ENCODE measurements at regions not wholly inside any gene's neighbourhood (a gene's known extent, or its start where the extent isn't known, plus 50 kb on each side); places are given as distances from the start of the nearest gene placed in this dataset.

GRCh38 chr6:95175927-95176675, 401.2 kb upstream of the MANEA start:
- Mint-ChIP-seq H3K4me3 (ENCODE audit: unreplicated experiment) (no peak overlapping the region), H3K4me1 (ENCODE audit: insufficient read depth, unreplicated experiment) (no peaks in the 10 kb centered on the region), H3K9me3 (ENCODE audit: unreplicated experiment) (no peaks in the 10 kb centered on the region), H3K36me3 (ENCODE audit: insufficient read depth, unreplicated experiment) (no peaks in the 10 kb centered on the region), H3K27me3 (ENCODE audit: insufficient read depth, unreplicated experiment) (peaks cover 83% of the 10 kb centered on the region), H3K27ac (ENCODE audit: low read depth, unreplicated experiment) (no peak overlapping the region)
- BruUV-seq (replicated peaks): no TSS peak
- DNase-seq (ENCODE audit: unreplicated experiment): no peak
- ChIA-PET POLR2A (no interaction called here), CTCF (no interaction called here)
- intact Hi-C loops (cut with micrococcal nuclease): no loop called here
- TF ChIP-seq CTCF (IDR thresholded peaks at IDR 0.05; ENCODE audit: unreplicated experiment): no peak

DNA sequence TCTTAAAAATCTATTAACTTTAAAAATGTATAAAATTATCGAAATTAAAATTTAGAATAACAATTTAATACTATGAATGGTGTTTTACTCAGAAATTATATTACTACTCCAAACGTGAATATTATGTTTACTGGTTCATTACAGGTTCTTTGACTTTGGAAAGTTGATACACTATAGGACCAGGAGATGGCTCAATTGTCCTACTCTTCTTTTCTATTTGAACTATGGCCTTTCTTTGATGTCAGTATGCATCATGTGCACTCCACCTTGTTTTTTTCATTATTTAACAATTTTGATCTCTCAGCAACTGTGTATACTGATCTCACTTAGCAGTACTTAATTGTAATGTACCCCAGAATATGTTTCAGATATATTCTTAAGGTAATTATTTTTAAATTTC, 391.5 kb upstream of the MANEA start:
- no peaks in the 10 kb centered on the region for H3K36me3 Mint-ChIP-seq (ENCODE audit: insufficient read depth, unreplicated experiment)
- TF ChIP-seq CTCF (IDR thresholded peaks at IDR 0.05; ENCODE audit: unreplicated experiment): no peak
- no TSS peak for BruUV-seq (replicated peaks)
- no peak overlapping the region for H3K27ac Mint-ChIP-seq (ENCODE audit: low read depth, unreplicated experiment)
- intact Hi-C loops (cut with micrococcal nuclease): no loop called here
- no peak overlapping the region for H3K4me3 Mint-ChIP-seq (ENCODE audit: unreplicated experiment)
- ChIA-PET CTCF (no interaction called here), POLR2A (no interaction called here)
- H3K4me1 Mint-ChIP-seq (ENCODE audit: insufficient read depth, unreplicated experiment): no peaks in the 10 kb centered on the region
- no peak for DNase-seq (ENCODE audit: unreplicated experiment)
- H3K9me3 Mint-ChIP-seq (ENCODE audit: unreplicated experiment): no peaks in the 10 kb centered on the region
- peaks cover 95% of the 10 kb centered on the region for H3K27me3 Mint-ChIP-seq (ENCODE audit: insufficient read depth, unreplicated experiment)

- no TSS peak for BruUV-seq (replicated peaks)
- DNase-seq (ENCODE audit: unreplicated experiment): no peak
- CTCF ChIA-PET: interaction anchor here (0.7 kb wide), 1 partner anchor 644 kb away, joined by 4 read pairs; no protein-coding TSS in a partner anchor
- no peak for TF ChIP-seq CTCF (IDR thresholded peaks at IDR 0.05; ENCODE audit: unreplicated experiment)
- H3K27ac Mint-ChIP-seq (ENCODE audit: low read depth, unreplicated experiment): no peak overlapping the region
- no peaks in the 10 kb centered on the region for H3K9me3 Mint-ChIP-seq (ENCODE audit: unreplicated experiment)
- intact Hi-C loops (cut with micrococcal nuclease): no loop called here
- peaks cover 88% of the 10 kb centered on the region for H3K27me3 Mint-ChIP-seq (ENCODE audit: insufficient read depth, unreplicated experiment)
- H3K4me3 Mint-ChIP-seq (ENCODE audit: unreplicated experiment): no peak overlapping the region
- H3K4me1 Mint-ChIP-seq (ENCODE audit: insufficient read depth, unreplicated experiment): no peaks in the 10 kb centered on the region
- POLR2A ChIA-PET: no interaction called here
- no peaks in the 10 kb centered on the region for H3K36me3 Mint-ChIP-seq (ENCODE audit: insufficient read depth, unreplicated experiment)
Observed at GRCh38 chr6:95186710-95187109, 390.6 kb upstream of the MANEA start.

DNA sequence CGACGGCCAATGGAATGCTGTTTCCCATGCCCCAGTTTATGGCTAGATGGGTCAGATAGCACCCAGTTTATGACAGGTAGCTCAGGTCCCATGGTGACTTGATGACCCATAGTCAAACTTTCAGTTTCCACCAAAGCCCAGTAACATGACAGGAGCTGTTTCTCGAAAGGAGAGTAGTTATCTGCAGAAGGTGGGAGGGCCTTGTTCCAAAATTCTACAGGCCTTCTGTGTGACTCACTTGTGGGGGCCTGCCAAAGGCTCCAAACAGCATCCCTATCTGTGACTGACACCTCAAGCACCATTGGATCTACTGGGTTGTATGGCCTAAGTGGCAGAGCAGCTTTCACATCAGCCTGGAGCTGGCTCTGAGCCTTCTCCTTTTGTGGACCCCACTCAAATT, 379.7 kb upstream of the MANEA start:
- no peaks in the 10 kb centered on the region for H3K9me3 Mint-ChIP-seq (ENCODE audit: unreplicated experiment)

More for the DNA sequence above, 379.7 kb upstream of the MANEA start:
- BruUV-seq (replicated peaks): no TSS peak
- no peak for TF ChIP-seq CTCF (IDR thresholded peaks at IDR 0.05; ENCODE audit: unreplicated experiment)
- ChIA-PET POLR2A (no interaction called here), CTCF (no interaction called here)
- intact Hi-C loops (cut with micrococcal nuclease): no loop called here
- H3K4me3 Mint-ChIP-seq (ENCODE audit: unreplicated experiment): no peak overlapping the region
- H3K36me3 Mint-ChIP-seq (ENCODE audit: insufficient read depth, unreplicated experiment): no peaks in the 10 kb centered on the region
- DNase-seq (ENCODE audit: unreplicated experiment): no peak
- H3K27me3 Mint-ChIP-seq (ENCODE audit: insufficient read depth, unreplicated experiment): peaks cover 63% of the 10 kb centered on the region
- no peaks in the 10 kb centered on the region for H3K4me1 Mint-ChIP-seq (ENCODE audit: insufficient read depth, unreplicated experiment)
- no peak overlapping the region for H3K27ac Mint-ChIP-seq (ENCODE audit: low read depth, unreplicated experiment)
